Neural progenitor cell (in vitro differentiated cells): ENCODE measurements at regions not wholly inside any gene's neighbourhood (a gene's known extent, or its start where the extent isn't known, plus 50 kb on each side); places are given as distances from the start of the nearest gene placed in this dataset.

ENCODE experiments used
- CTCF ChIP-seq: fragments of 200-600 bp; sonication (generic); IDR thresholded peaks from 2 replicates; pipeline ENCODE4 v1.5.1; 2017; ENCODE audit warnings: antibody characterized with exemption, mild to moderate bottlenecking
- EZH2 ChIP-seq: fragments of 200-600 bp; sonication (generic); IDR thresholded peaks from 2 replicates; pipeline ENCODE4 v1.6.1; 2017; ENCODE audit warnings: antibody characterized with exemption, mild to moderate bottlenecking, moderate library complexity

- no peak for TF ChIP-seq CTCF
- no peak for TF ChIP-seq EZH2
Measured at GRCh38 chr11:128061281-128061871, 526.0 kb downstream of the ETS1 start.
